VCaP (cell line): ENCODE measurements at regions not wholly inside any gene's neighbourhood (a gene's known extent, or its start where the extent isn't known, plus 50 kb on each side); places are given as distances from the start of the nearest gene placed in this dataset.

Source experiments
- H3K27ac ChIP-seq: fragments of 450-650 bp; 2 replicates; pipeline ENCODE4 v1.5.1; 2017
- TF ChIP-seq, protein P1 (sequence below): fragments of 450-650 bp; conservative IDR thresholded peaks from 2 replicates; pipeline ENCODE4 v1.5.1; 2017; ENCODE audit warnings: mild to moderate bottlenecking, moderate library complexity

DNA sequence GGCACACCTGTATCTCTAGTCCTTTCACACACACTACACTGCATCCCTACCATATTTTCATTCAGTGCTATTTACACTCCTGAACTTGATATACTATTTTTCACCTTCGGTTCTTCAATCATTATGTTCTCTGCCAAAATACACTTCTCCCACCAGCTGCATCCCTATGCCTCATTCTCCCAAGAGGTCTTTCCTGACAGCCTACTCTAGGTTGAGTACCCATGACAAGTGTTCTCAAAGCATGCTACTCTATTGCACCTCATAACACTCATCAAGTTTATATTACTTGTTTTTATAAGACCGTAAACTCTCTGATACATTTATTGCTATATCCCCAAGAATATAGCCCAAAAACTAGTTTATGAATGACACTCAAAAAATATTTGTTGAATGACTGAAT, 549.5 kb downstream of the PYDC2 start:
- TF ChIP-seq, protein P1, sequence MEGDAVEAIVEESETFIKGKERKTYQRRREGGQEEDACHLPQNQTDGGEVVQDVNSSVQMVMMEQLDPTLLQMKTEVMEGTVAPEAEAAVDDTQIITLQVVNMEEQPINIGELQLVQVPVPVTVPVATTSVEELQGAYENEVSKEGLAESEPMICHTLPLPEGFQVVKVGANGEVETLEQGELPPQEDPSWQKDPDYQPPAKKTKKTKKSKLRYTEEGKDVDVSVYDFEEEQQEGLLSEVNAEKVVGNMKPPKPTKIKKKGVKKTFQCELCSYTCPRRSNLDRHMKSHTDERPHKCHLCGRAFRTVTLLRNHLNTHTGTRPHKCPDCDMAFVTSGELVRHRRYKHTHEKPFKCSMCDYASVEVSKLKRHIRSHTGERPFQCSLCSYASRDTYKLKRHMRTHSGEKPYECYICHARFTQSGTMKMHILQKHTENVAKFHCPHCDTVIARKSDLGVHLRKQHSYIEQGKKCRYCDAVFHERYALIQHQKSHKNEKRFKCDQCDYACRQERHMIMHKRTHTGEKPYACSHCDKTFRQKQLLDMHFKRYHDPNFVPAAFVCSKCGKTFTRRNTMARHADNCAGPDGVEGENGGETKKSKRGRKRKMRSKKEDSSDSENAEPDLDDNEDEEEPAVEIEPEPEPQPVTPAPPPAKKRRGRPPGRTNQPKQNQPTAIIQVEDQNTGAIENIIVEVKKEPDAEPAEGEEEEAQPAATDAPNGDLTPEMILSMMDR = no peak
- no peak overlapping the region for H3K27ac ChIP-seq

DNA sequence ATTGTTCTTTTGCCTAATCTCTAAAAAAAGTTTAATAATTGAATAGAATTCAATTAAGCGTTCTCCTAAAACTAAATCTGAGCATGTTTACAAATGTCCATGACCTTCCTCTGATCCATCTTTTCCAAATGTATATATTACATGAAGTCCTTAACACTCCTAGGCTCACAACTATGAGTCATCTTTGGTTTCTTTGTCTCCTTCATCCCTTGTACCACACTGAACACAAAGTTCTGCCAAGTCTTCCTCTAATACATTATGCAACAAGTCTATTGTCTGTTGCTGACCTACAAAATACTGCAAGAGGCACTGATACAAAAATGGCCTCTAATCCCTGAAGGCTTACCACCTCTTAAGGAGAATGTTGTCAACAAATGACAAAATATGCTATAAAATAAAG, 550.2 kb downstream of the PYDC2 start:
- no peak overlapping the region for H3K27ac ChIP-seq
- TF ChIP-seq, protein P1 = no peak

DNA sequence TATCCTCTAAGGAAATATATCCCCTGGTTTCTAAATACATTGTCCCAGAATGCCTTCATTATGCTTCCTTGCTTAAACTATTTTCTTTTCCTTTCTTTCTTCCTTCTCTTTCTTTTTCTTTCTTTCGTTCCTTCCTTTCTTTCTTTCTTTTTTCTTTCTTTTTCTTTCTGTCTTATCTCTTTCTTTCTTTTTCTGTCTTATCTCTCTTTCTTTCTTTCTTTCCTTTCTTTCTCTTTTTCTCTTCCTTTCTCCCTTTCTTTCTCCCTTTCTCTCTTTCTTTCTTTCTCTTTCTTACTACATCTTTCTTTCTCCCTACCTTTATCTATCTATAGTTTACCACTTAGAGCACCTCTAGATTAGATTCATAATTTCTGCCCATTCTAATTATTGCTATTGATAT, 552.1 kb downstream of the PYDC2 start:
- H3K27ac ChIP-seq = no peak overlapping the region
- TF ChIP-seq, protein P1 = no peak

DNA sequence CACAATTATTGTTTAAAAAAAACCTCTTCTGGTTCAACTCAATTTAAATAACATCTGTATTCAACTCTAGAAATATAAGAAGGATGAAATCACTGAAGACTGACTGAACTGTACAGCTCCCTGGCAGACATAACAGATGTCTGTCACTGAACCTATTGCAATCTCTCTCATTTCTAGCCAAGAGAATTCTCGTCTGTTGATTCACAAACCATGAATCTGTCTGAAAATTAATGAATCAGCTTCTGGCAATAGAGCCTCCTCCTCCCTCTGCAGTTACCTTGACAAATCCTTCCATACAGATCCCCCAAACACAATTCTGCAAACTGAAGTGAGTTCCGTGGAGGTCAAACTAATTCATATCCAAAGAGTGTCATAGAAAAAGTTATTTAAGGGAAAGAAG, 561.4 kb downstream of the PYDC2 start:
- TF ChIP-seq, protein P1 = no peak
- H3K27ac ChIP-seq = no peak overlapping the region

DNA sequence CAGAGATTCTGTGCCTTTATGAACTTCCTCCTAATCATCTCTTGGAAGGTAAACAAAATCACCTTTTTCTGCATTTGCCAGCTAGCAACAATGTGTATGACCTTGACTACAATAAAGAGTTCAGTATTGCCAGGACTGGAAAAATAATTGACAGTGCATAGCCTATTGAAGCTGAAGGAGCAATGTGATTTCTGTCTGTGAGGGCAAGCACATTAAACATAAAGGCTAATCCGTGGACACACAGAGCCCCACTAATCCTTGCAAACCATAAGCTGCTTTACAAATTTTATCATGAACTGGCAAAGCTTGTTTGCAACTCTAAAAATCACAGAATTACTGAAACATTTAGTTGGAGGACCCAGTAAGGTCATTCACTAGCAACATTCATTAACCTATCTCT, 563.8 kb downstream of the PYDC2 start:
- TF ChIP-seq, protein P1 = no peak
- H3K27ac ChIP-seq = no peak overlapping the region

DNA sequence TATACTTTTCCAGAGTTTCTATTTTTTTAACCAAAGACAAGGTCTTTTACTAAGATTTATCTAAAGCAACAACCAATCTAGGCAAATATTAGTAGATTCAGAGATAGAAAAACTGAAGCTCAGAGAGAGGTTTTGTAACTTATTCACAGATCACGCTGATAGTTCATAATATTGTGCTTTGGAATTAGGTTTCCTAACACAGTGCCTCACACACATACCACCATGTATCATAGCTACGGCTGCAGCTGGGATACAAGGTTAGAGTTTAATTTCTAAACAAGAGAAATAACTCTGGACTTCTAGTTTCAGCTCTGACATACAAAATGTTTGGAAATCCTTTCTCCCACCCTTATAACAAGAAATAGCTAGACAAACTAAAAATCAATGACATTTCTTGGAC, 565.7 kb downstream of the PYDC2 start:
- TF ChIP-seq, protein P1 = no peak
- H3K27ac ChIP-seq = no peak overlapping the region

DNA sequence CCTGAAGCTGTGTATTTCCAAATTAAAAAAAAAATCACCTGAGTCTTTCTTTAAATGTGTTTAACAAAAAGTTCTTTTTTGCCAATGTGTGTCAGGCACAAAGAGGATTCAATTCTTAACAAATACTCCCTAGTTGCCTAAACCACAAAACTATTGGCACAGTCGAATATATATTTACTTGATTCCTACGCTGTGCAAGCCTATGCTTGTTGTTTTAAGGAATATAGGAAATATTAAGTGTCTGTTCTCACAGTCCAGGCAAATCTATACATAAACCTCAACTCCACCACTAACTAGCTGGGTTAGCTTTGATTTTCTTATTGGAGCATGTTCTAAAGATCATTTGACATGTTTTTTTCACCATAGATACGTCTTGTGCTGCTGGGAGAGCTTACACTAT, 571.0 kb downstream of the PYDC2 start:
- TF ChIP-seq, protein P1 = no peak
- no peak overlapping the region; the same call in 1 of the 2 replicates for H3K27ac ChIP-seq

DNA sequence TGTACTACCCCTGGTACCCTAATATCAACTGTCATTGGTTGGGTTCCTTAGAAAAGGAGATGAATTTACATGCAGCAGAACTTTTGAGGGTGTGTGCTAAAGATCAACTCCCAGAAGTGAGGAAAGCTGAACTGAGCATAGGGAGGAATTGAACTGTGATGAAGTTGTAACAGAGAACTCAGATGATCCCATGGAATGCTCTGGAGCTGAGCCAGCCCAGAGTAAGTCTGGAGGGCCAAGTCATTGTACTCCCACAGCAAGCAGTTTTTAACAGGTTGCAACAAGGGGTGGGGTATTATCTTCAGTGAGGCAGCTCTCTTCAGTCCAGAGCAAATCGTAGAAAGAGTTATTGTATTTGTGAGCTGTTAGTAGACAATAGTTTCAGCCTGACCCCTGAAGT, 572.3 kb downstream of the PYDC2 start:
- TF ChIP-seq, protein P1 = no peak
- no peak overlapping the region for H3K27ac ChIP-seq
